CD4-positive, alpha-beta T cell treated with Interferon gamma for 1 hour (primary cell): ENCODE measurements at regions not wholly inside any gene's neighbourhood (a gene's known extent, or its start where the extent isn't known, plus 50 kb on each side); places are given as distances from the start of the nearest gene placed in this dataset.

Experiments used
- DNase-seq: peaks from one replicate; pipeline ENCODE4 v3.0.0-alpha.2; 2020

DNA sequence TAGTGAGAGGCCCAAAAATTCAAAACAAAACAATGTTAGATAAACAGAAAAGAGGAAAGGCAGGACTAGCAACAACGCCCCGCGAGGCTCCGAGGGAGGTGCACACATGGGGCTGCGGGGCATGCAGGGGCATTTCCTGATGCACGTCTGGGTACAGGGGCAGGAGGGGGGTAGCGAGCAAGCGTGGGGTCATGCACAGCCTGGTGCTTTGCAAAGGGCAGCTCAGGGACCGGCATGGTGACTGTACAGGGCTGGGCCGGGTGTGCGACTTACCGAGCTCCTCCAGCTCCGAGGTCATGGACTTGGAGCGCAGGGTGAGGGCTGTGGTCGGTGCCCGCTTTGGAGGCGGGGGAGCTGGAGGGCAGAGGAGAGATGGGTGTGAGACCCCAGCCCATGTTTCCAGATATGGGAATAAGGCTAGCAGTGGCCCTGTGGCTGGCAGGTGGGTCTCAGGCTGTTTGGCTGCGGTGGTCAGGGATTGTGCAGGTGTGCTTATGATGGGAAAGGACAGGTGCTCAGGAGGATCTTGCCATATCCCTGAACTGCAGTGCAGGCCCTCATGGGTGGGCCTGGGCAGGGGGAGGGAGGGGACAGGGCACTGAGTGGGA lies 103.7 kb downstream of the CTTN start:
- no peak for DNase-seq

DNA sequence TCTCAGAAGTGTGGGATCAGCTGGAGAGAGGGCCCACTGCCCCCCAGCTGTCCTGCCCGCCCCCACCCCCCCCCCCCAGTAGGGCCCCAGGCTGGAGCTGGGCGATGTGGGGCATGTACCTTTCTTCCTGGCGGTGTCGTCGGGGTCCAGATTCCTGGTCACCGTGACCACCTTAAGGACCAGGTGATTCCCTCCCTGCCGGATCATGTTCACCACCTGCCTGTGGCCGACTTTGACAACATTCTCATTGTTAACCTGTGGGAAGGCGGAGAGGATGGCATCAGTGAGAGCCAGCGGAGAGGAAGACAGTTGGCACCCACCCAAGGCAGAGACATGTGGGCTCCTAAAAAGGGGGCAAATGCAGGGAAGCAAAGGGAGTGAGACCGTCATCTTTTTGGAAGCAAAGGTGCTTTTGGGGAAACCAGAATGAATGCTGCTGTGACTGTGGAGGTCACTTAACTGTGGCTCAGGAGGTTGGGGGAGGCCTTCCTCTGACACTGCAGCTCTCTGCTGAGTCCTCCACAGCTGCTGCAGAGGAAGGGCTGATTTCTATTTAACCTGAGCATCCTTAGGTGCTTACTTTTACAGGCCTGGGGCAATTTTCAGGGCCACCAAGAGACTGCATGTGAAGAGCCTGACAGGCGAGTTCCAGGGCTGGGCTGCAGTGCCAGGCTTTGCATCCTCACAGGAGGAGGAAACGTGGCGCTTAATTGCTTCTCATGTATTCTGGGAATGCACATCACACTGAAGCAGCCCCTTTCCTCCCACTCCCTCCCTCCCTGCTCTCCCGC lies 104.5 kb downstream of the CTTN start:
- no peak for DNase-seq

DNA sequence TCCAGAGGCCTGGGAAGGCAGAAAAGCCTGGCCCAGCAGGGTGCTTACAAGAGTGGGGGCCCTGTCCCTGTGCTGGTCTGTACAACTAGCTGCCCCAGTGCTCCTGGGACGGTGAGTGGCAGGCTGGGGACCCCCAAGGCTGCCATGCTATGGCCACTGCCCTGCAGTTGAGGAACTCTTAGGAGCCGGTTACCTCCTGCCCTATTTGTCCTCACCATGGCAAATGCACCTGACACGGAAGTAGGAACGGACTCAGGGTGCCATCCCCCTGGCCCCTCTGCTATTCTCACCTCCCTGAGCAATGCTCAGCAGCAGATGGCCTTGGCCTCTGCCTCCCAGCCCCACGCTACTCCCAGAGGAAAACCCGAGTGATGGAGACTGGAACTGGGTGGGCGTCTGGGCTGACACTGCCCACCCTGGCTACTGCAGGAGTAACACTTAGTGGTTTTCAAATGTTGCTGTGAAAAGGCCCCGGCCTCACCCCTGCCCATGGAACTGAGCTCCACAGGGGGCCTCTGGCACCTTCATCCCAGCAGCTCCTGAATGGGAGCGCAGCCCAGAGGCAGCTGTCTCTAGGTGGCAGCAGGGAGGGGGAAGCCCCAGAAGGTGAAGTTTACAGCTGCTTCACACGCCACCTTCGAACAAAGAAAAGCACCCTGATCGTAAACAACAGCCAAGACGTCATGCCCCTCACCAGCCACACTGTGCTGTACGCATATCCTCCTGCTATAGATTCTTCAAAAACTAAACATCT lies 105.3 kb downstream of the CTTN start:
- no peak for DNase-seq

GRCh38 chr11:70504246-70505020 lies 106.1 kb downstream of the CTTN start:
- DNase-seq: no peak

- no peak for DNase-seq
Observed at GRCh38 chr11:70505331-70505731, 107.0 kb downstream of the CTTN start.

GRCh38 chr11:70505761-70506657 lies 107.7 kb downstream of the CTTN start:
- no peak for DNase-seq

GRCh38 chr11:70506658-70506970 lies 108.3 kb downstream of the CTTN start:
- DNase-seq: no peak

GRCh38 chr11:70506986-70507385 lies 108.7 kb downstream of the CTTN start:
- no peak for DNase-seq

- no peak for DNase-seq
Observed at GRCh38 chr11:70507466-70508230, 109.3 kb downstream of the CTTN start.

DNA sequence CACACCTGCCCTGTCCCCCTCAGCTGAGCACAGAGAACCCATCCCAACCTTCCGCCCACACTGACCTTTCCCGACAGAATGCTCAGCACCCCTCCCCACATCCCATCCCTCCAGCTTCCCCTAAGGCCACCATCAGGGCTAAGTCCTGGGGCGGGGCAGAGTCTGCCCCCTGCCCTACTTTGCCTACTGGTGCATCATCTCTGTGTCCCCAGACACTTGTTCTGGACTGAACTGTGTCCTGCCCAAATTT lies 109.8 kb downstream of the CTTN start:
- no peak for DNase-seq

DNA sequence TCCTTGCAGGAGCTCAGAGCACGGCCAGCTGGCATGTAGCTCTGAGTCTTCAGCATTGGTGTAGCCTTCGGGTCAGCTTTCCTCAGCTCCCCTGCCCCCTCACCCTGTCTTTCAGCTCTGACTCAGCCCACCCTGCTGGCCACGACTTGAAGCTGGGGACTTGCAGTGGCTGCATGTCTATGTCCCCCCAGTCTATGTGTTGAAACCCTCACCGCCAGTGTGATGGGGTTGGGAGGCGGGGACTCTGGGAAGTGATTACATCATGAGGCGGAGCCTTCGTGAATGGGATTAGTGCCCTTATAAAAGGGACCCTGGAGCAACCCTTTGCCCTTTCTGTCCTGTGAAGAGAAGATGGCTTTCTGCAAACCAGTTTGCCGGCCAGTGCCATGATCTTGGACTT lies 111.1 kb downstream of the CTTN start:
- DNase-seq: no peak

- DNase-seq: no peak
Observed at GRCh38 chr11:70510106-70510505, 111.8 kb downstream of the CTTN start.

DNA sequence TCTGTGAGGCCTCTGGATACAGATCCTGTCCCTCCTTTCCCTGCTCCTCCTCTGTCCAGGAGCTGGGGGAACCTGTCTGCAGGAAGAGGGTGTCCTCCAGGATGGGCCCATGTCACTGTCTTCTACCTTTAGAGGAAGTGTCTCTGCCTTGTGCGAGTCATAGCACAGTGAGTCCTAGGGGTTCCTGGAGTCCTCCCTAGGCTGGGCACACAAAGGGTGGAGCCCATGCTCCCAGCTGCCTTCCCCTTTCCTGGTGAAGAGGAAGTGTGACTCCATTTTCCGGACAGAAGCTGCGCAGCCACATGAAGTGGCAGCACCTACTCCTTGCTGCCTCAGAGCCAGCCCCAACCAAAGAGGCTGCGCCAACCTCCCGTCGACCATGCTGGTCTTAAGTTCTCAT lies 112.2 kb downstream of the CTTN start:
- no peak for DNase-seq

DNA sequence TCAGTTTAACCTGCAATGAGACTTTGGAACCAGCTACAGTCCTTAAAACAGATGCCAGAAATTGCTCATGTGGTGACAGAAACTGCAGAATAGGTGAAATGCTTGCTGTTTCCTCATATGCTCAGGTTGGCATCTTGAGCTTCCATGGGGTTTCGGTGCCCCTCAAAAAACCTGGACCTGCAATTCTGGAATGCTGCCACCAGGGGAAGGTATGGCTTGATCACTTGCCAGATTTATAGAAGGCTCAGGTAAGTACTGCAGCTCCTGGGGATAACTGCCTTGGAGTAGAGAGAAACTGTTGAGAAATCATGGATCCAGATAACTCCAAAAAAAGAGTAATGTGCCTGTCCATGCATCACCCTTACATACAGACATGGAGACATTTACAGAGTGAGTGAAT lies 113.0 kb downstream of the CTTN start:
- no peak for DNase-seq

DNA sequence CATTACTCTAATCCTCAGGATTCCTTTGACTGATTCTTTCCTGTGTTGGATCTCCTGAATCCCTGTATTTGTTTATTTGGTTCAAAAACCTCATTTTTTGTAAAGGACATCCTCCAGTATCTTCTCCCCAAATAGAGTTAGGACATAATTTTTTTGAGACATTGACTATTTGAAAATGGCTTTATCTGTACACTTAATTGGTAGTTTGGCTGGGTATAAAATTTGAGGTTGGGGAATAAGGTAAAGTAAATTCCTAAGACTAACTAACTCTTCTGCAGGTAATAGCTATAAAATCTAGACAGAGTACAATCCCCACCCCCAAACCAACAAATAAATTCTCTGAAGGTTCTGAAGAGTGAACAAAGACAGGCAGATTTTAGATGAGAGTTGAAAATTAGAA lies 114.4 kb downstream of the CTTN start:
- no peak for DNase-seq

- DNase-seq: no peak
Observed at GRCh38 chr11:70517203-70517602, 118.9 kb downstream of the CTTN start.

DNA sequence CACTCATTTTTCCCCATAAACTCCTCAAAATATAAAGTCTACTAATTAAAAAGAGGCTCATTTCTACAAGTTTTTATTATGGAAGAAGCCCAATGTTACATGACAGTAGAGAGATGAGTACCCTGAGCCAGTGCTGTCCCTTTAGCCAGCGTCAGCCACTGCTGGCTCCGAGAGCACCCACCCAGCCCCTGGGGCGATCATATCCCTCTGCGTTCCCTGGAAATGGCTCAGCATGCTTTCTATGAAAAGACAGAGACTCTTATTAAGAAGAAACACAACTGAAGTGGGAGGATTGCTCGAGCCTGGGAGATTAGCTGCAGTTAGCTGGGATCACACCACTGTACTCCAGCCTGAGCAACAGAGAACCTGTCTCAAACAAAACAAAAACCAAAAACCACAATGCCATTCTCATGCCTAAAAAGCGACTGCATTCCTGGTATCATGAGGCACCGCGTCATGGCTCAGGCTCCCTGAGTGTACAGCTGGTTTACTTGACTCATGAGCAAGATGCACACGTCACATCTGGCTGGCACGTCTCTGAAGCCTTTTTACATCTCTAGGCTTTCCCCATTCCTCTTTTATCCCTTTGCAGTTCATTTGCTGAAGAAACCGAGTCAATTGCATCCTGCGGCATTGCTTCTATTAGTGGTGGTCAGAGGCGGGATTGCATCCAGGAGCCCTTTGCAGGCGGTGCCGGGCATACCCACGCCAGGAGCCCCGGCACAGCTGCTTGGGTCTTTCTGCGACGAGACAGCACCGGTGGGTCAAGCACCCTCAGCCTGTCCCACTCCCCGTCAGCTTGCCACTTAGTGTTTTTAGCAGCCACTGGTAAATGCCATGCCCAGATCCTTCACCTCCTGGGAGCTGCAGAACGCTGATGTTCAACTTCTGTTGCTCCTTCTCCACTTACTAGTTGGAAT lies 119.9 kb downstream of the CTTN start:
- no peak for DNase-seq

GRCh38 chr11:70519117-70519516 lies 120.8 kb downstream of the CTTN start:
- no peak for DNase-seq

DNA sequence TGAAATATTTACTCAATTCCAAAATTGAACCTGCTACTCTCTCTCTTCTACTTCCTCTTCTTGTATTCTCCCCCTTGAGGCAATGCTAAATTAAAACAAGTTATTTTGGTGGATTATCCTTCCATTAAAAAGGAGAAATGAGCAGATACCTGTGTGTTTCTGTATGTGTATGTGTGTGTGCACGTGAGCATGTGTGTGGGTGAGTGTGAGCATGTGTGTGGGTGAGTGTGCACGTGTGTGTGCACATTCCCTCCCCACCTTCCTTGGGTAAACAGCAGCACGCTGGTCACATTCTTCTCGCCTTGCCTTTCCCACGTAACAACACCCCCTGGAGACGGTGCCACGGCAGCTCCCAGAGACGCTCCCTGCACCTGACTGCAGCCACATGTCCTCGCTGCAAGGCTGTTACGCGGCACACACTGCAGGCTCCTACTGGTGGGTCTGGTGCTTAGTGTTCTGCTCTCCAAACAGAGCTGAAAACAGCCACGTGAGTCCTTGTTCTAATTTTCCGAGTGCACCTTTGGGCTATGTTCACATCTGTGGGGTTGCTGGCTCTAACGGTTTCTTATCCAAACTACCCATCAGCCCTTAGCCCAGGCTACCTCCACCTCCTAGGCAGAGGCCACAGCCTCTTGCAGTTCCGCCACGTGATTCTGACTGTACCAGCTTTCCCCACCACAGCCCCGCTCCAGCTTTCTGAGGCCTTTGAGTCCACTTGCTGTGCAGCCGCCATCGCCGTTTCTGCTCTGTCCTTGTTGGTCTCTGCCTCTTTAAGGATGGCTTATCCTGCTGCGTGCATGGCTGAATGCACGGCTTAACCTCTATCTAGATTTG lies 123.4 kb downstream of the CTTN start:
- DNase-seq: no peak

DNA sequence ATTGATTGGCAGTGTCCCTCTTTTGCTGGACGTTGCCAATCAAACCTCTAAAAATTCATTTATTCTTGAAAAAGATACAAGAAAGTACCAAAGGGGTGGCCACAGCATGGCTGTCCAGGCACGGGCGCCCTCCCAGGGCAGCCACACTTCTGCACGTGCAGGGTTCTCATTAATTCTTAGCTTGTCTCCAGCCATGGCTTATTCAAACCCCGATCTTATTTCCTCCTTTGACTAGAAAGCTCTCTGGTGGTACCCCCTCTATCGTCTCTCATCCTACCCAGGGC lies 123.9 kb downstream of the CTTN start:
- DNase-seq: no peak
